ENCODE measurements at regions not wholly inside any gene's neighbourhood (a gene's known extent, or its start where the extent isn't known, plus 50 kb on each side); places are given as distances from the start of the nearest gene placed in this dataset.

DNA sequence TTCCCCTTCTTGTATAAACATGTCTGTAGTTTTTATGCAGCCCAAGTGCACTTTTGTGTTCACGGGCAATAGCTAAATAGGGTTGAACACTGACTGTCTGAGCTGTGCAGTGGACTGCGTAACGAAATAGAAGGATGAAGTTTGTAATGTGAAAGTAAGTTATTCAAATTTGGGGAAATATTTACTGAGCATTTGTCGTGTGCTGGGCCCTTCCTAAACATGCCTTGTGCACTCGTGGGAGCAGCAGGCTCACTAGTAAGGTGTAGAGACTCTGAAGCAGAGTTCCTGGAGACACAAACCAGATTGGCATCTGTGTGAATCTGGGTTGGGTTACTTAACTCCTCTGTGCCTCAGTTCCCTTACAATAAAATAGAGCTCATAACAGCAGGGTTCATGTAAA, 51.7 kb upstream of the C1QTNF7 start:
- DNase-seq (ENCODE audit: low spot score): no peak

DNA sequence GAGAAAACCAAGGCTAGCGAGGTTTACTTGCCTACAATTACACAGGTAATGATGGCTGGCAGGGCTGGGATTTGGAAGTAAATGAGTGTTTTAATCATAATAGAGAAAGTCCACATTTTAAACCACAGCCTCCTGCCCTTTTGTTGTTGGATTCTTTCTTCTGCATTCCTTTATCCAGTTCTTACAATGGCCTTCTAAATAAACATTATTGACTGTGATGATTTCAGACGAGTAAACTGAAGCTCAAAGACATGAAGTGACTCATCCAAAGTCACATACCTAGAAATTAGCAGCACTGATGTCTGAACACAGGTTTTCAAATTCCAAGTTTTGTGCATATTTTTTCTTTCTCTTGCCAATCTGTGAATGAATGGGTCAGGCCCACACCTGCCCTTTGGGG, 51.2 kb upstream of the C1QTNF7 start:
- DNase-seq (ENCODE audit: low spot score): no peak
